Superior temporal gyrus (tissue), 1 donor: ENCODE measurements at regions not wholly inside any gene's neighbourhood (a gene's known extent, or its start where the extent isn't known, plus 50 kb on each side); places are given as distances from the start of the nearest gene placed in this dataset.

Experiments
- DNase-seq: peaks from one replicate; pipeline ENCODE4 v3.0.0-alpha.2; 2016; ENCODE audit errors: extremely low spot score

DNA sequence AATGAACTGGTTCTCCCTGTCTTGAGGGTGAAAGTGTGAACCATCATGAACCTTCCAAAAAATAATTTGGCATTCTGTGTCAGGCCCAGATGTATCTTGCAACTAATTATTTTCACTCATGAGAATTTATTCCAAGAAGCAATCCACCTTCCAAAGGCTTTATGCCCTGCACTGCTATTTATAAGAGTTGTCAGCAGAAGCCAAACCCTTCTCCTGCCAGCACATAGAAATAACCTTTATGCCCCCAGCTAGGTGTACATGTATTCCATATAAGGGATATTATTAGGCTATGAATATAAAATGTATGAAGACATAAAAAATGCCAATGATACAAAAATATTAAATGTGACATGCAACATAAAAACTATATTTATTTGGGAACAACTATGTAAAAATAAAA lies 69.0 kb upstream of the GDF10 start:
- no peak for DNase-seq

DNA sequence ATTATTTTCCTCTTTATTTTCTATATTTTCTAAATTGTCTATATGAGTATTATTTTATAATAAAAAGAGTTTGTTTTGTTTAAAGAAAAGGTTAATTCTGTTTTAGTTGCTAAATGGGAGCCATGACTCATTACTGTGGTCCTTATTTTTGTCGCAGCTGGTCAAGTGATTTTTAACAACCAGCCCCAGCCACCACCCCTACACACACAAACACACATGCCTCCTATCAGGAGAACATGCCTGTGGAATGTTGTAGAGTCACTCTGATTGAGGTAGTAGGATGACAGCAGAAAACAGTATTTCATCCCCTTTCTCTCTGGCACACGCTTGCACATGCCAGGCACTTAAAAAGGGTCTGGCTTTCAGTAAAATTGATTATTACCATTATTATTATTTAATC lies 68.6 kb upstream of the GDF10 start:
- no peak for DNase-seq

DNA sequence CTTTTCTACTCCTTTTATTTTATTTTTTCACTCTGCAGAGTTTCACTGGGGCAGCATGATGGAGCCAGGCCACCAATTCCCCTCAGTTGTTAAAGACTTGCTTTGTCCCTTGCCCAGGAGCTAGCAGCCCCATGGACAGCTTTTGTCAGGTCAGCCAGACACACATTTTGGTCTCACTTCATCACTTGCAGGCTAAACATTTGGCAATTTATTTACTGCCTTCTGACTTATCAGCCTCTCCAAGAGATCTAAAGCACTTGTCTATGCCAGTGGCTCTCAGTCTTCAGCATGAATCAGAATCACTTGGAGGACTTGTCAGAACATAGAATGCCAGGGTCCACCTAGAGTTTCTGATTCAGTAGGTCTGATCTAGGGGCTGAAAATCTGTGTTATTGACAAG lies 66.4 kb upstream of the GDF10 start:
- DNase-seq = no peak

DNA sequence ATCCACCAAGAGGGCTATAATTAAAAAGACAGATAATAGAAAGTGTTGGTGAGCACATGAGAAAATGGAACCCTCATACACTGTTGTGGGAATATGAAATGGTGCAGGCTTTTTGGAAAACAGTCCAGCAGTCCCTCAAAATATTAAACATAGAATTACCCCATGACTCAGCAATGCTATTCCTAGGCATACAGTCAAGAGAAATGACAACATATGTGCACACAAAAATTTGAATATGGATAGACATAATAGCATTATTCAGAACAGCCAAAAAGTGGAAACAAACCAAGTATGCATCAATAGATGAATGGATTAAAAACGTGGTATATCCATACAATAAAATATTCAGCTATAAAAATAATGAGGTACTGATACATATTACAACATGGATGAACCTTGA lies 64.5 kb upstream of the GDF10 start:
- no peak for DNase-seq

DNA sequence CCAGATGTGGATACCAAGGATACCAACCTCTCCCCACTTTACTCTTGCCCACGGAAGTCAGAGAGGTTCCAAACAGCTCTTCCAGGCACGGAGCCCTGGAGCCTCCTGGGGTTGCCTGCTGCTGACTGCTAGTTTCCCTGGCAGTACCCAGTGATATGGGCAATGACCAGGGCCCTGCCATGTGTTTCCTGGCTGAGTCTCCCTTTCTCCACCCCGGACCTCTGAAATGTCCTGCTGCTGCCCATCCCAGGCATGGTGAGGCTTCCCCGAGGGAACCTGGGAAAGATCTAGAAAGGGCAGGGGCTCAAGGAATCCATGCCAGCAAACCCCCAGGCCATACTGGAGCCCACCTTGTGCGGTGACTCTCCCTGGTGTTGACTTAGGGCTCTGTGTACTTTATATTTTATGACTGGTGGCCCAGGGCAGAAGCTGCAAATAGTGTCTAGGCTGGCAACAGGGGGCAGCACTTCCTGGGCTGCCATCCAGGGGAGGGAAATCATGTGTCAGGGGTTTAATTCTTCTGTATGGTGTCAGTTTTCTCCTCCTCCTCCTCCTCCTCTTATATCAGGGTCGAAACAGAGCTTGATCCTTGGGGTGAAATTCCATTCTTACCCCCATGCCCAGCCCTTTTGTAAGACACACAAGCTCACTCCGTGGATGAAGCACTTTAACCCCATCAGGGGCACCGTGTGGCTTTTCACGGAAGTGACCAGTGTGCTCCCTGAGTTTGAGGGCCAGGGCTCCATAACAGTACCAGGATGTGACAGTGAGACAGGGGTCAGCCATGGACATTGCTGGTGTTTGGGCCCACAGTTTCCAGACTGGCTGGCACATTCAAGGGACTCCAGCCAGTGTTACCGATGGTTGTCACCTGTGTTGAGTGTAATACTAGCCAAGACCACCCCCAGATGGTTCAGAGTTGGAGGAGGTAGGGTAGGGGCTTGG lies 62.4 kb upstream of the GDF10 start:
- DNase-seq = no peak

DNA sequence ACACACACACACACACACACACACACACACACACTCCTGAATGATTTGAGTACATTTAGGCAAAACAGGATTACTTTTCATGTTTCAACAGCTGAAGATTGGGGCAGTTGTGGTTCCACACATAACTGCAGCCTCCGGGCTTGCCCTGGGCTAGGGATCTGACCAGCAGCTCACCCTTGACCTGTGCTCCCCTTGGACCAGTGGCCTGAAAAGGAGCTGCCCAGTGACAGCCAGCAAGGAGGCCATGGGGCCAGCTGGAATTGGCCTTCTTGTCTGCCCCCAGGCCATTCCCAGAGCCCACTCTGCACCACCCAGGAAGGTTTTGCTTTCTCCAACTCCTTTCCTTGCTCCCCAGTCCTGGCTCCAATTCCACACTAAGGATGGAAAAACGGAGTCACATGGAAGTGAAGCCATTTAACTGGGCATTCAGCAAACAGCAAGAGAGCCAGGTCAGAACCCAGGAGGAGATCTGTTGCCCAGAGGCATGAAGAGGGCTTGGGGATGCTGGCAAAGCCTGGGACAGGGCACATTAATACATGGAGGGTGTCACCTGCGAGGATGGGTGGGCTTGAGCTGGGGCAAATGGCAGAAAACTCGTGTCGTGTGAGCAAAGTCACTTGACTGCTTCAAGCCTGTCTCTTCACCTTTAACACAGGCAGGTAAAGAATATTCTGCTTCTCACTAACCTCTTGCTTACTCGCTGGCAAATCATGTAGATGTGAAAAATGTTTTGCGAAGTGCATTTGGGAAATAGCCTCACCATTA lies 61.5 kb upstream of the GDF10 start:
- no peak for DNase-seq

DNA sequence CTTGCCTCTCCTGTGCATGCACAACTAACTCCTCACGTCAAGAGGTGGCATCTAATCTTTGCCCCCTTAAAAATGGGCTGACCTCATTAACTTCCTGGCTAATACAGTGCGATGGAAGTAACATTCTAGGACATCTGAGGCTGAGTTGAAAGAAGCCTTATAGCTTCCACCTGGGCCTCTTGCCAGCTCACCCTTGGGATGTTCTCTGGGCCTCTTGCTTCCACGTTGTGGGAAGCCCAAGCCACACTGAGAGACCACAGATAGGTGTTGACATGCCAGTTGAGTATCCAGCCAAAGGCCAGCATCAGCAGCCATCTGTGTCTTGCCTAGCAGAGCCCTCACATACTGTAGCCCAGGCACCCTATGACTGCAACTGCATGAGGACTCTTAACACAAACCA lies 60.8 kb upstream of the GDF10 start:
- DNase-seq = no peak

DNA sequence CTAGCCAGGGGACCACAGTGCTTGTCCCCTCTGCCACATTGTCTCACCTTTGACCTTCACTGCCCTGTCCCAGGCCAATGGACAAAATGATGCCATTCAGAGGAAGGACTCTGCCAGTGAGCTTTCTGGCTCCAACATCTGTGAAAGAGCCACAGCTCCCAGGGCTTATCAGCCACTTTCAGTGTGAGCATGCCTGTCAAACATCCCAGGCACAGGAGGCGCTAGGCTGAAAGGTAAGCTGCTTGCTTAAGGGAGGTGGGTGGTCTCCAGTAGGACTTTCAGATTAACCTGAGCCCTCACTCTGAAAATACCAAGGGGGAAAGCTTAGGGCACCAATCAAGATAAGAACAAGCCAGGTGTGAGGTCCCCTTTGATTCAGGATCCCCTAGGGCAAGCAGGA lies 59.8 kb upstream of the GDF10 start:
- no peak for DNase-seq

DNA sequence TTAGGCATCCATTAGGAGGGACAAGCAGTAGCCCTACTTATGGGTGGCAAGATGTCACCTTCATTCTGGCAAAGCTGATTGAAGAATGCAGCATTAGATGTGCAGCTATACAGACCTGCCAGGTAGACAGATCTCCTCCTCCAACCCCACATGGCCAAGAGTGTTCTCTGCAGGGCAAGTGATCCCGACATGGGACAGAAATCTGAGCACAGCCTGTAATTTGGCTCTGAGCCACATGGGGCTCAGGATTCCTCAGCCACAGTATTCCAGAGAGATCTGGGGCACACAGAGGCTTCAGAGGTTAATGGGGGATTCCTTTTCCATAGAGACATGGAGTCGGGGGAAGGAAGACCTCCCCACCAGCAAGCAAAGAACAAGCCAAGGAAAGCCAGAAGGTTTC lies 58.7 kb upstream of the GDF10 start:
- no peak for DNase-seq

DNA sequence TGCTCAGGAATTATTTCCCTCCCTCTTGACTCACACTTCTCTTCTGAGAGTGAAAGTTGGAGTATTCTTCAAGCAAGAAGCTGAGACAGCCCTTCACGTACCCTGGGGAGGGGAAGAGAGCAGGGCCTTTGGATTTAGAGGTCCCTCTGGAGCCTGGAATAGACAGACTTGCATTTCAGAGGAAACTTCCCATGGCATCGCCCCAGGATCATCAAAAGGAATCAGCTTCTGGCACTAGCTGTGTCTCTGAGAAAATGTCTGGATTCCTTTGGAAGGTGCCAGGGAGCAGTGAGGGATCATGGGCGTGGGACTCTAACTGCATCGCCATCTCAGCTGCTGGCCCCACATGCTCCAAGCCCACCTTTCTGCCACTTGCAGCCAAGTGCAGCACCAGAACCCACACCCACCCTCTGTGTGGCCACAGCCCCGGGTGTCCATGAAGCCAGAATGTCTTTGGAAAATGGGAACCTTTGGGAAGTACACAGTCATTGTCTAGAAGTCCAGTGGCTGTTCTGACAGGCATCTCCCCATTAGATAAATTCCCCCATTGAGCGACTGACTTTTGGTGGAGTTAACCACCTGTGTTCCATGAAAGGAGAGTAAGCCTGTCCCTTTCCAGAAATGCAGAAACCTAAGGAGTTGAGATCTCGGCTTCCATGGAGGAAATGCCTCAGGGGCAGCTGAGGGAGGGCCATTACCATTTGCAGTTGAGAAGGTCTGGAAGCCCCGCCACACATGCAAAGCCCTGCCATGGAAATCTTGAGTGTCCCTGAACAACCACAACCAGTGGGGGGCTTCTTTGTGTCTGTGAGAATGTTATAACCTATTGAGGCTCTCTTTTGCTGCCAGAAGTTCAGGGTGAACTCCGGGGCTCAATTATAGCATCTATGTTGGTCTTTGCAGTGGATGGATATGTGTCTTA lies 57.8 kb upstream of the GDF10 start:
- no peak for DNase-seq

DNA sequence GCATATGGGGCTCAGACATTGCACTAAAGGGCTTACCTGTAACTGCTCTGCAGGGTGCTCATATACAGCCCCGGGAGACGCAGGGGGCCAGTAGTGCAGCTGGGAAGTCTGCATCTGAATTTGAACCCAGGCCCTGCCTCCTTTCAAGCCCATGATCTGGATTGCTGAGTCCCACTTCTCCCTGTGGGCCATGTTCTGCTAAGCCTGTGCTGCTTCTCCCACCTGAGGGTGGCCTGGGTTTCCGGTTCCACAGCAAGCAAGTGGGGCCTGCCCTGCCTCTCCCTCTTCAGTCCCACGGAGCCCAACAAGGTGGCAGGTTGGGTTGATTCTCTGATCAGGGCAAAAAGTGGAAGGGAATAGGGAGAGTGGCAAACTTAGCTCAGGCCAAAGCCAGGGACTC lies 56.6 kb upstream of the GDF10 start:
- DNase-seq = no peak

DNA sequence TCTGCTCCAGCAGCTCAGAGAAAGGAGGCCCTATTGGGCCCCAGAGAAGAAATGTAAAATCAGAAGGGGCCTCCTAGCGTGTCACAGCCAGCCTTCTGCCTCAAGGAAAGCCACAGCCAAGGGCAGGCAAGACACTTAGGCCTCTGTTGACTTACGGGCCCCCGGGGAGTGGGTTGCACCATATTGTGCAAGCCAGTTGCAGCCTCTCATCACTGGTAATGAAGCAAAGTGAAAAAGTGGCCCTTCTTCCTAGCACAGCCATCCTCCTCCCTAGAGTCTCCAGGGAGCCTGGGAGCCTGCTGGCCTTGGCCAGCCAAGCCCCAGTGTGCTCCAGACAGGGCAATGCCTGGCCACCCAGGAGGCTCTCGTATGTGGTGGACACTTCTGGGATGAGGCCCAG lies 56.2 kb upstream of the GDF10 start:
- DNase-seq = no peak

DNA sequence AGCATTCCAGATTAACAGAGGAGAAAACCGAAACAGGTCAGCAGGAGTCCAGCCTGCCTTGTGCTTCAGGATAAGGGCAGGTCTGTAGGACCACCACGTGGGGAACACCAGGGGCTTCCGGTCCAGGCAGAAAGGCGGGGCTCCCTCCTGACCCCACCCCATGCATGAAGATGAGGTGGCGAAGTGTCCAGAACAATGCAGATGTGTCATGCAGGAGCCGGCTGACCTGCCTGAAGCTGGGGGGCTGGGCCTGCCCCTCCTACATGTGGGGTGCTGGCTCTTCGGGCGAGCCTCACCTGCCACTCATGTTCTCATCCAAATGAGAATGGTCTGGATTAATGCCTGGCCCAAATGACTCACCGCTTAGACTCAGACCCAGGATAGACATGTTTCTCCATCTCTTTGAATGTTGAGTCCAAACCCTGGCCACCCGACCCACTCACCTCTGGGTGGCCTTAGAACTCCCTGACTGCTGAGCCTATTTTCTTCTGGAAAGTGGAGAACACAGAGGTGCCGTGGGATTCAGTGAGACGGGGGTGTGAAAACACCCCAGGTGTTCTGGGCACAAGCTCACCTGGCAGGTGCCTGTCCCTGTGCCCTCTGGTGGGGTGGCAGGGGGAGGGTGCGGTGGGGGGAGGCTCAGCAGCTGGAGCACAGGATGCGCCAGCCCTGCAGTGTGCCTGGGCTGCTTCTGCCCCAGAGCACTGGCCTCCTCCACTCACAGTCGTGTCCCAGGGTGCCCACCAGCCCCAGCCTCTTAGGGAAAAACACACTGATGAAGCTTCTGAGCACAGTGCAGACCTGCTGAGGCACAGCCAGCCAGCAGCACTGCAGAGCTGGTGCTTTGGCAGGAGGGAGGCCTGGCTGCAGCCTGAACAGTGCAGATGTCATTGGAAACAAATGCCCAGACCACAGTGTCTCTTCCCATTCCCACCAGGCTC lies 55.2 kb upstream of the GDF10 start:
- no peak for DNase-seq

DNA sequence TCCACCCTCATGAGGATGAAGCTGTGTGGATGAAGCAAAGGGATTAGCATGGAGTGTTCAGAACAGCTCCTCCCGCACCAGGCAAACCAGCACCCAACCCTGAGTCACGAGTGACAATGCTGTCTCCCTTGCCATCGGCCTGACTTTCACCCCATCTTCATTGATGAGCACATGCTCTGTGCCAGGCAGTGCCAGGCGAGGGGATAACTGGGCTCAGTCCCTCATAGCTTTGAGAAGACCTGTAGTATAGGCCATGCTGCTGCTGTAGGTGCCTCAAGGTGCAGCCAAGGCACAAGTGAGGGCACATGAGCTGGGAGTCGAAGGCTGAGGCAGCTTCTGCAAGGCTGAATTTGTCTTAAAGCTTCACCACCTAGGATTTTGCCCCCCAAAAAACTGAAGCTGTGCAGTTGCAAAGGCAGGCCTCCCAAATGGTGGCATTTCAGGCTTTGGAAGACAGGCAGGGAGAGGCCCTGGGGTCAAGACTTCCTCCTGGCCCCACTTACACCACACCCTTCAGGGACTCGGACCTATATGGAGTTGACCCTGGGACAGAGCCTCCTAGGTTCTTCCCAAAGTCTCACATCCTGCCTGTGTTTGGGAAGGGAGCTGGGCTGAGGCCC lies 54.2 kb upstream of the GDF10 start:
- no peak for DNase-seq

DNA sequence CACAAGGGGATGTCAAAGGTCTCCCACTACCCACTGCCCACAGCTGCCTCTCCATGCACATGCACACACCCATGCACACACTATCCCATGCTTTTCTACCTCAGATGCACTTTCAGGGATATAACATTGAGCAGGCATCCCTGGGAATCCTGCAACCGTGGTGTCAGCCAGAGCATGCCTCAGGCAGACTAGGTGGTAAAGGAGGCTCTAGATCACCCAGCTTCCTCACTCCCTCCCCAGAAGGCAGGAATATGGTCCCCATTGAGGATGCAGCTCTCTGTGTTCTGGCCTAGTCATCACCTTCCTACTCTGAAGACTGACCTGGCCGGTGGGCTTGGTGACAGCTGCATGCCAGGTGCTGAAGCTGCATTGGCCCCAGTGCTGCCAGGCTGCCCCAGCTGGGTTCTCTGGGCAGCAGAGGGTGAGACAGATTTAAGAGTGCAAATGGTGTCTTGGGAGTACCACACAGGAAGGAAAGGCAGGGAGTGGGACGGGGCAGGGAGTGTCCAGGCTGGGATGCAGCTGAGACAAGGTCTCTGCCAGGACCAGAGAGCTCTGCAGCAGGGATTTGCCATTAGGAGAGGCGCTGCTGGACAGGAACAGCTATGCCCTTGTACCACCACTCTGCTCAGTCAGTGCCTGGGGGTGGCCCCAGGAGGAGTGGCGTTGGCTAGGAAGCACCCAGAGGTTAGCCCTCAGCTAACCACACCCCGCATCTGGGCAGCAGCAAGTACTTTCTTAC lies 53.4 kb upstream of the GDF10 start:
- no peak for DNase-seq

DNA sequence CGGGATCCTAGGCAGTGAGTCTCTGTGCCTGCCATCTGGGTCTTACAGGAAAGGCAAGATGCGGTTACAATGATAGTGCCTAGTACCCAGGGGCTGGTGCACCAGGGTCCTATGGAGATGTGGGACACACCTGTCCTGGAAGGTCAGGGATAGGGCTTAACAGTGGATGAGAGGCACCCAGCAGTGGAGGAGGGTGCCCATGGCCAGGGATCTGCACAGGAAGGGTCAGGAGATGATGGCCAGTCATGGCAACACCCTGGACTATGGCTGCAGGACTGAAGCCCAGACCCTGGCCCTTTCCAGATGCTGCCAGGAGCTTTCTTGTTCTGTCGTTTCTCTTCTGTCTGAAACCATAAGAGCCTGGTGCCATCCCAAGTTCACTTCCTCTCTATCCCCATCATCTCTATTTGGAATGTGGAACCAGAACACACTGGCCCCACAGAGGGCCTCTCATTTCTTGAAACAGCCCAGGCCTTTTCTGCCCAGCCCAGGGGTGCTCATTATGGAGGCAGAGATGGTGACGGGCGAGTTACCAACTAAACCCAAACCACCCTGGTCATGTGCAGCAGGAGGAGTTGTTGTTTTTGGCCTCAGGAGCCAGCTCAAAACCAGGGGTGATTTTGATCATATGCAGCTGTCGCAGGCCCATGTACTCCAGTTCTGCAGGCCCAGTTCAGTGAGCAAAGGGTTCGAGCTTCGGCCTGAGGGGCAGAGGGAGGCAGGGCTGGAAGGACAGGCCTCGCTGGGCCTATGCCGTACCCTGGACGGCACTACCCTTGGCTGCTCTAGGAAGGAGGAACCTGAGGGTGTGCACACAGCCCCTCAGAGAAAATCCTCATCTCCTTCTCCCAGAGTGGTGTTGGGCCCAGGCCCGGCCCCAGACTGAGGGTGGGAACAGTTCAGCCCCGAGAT lies 52.6 kb upstream of the GDF10 start:
- no peak for DNase-seq

DNA sequence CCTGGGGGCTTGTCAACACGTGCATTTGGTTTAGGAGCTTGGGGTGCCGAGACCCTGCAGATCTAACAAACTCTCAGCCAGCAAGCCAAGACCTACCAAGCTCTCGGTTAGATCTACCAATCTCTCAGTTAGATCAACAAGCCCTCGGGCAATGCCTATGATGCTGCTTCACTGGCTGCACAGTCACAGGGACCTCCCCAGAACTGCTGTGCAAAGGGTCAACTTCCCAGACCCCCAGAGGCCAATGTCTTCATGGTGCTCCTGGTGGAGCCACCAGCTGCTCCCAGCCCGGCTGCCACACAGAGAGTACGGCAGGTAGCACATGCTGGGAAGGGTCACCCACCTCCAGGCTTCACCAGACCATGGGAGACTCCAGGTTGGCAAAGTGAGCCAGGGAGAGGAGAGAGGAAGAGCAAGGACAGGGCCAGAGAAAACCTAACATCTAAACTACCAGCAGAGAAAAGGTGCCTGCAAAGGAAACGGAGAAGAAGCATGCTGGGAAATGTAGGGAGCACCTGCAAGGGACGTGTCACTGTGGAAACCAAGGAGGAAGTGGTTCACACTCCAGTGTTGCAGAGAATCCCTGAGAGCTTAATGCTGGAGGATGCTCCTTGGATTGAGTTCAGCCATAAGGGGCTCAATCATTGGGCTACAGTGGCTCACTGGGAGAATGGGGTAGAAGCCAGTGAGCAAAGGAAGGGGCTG lies 51.5 kb upstream of the GDF10 start:
- DNase-seq = no peak

DNA sequence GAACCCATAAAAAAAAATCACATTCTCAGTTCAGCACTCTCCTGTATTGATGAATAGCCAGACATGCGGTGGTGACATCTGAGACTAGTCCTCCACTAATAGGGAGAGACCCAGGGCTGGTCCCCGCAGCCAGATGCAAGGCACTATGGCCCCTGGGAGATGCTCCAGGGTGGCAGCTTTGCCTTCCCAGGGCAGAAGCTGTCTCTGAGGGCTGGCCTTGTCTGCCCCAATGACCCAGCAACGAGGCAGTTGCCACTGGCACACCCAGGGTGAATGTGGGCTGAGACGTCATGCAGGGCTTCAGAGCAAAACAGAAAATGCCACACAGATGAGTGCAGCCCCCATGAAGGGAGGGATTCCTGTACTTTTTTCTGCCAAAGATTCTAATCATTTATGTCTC lies 50.1 kb upstream of the GDF10 start:
- DNase-seq = no peak
